H9 (cell line): ENCODE measurements at regions not wholly inside any gene's neighbourhood (a gene's known extent, or its start where the extent isn't known, plus 50 kb on each side); places are given as distances from the start of the nearest gene placed in this dataset.

Source experiments
- DNase-seq: peaks from one replicate; pipeline ENCODE4 v3.0.0-alpha.2; 2017
- H2AFZ ChIP-seq: one replicate; pipeline ENCODE4 v1.6.1; 2013; ENCODE audit warnings: mild to moderate bottlenecking, low read length, control low read depth, moderate library complexity
- H2AK5ac ChIP-seq: 2 replicates; pipeline ENCODE4 v1.6.1; 2013; ENCODE audit warnings: low read length, control low read depth, mixed read lengths; ENCODE audit not compliant: insufficient read length
- H2BK120ac ChIP-seq: one replicate; pipeline ENCODE4 v1.6.1; 2013; ENCODE audit warnings: low read depth, mild to moderate bottlenecking, low read length, control low read depth, inconsistent platforms; ENCODE audit not compliant: poor library complexity, severe bottlenecking
- H2BK12ac ChIP-seq: 2 replicates; pipeline ENCODE4 v1.6.1; 2013; ENCODE audit warnings: low read length, control low read depth, mixed read lengths, low read depth; ENCODE audit not compliant: insufficient read length
- H2BK15ac ChIP-seq: 2 replicates; pipeline ENCODE4 v1.6.1; 2013; ENCODE audit warnings: low read depth, low read length, control low read depth
- H2BK20ac ChIP-seq: one replicate; pipeline ENCODE4 v1.6.1; 2013; ENCODE audit warnings: low read depth, mild to moderate bottlenecking, low read length, control low read depth, inconsistent platforms; ENCODE audit not compliant: poor library complexity, severe bottlenecking
- H2BK5ac ChIP-seq: 2 replicates; pipeline ENCODE4 v1.6.1; 2013; ENCODE audit warnings: low read length, control low read depth, mixed read lengths; ENCODE audit not compliant: insufficient read length
- H3K14ac ChIP-seq: 2 replicates; pipeline ENCODE4 v1.6.1; 2013; ENCODE audit warnings: low read length, control low read depth; ENCODE audit not compliant: insufficient read depth
- H3K18ac ChIP-seq: 2 replicates; pipeline ENCODE4 v1.6.1; 2013; ENCODE audit warnings: low read depth, mild to moderate bottlenecking, mixed read lengths, low read length, control low read depth; ENCODE audit not compliant: insufficient read length
- H3K23ac ChIP-seq: 2 replicates; pipeline ENCODE4 v1.6.1; 2013; ENCODE audit warnings: low read length, control low read depth, mixed read lengths, low read depth; ENCODE audit not compliant: insufficient read length
- H3K23me2 ChIP-seq: 2 replicates; pipeline ENCODE4 v1.6.1; 2013; ENCODE audit warnings: low read depth, mild to moderate bottlenecking, mixed read lengths, low read length, control low read depth; ENCODE audit not compliant: insufficient read length, poor library complexity, severe bottlenecking
- H3K27ac ChIP-seq: 2 replicates; pipeline ENCODE4 v1.5.1; 2013; ENCODE audit warnings: low read length, control low read depth, mixed read lengths, low read depth; ENCODE audit not compliant: insufficient read length
- H3K27me3 ChIP-seq: 2 replicates; pipeline ENCODE4 v1.6.1; 2013; ENCODE audit warnings: low read length, control low read depth, inconsistent platforms; ENCODE audit not compliant: insufficient read depth
- H3K4ac ChIP-seq: 2 replicates; pipeline ENCODE4 v1.6.1; 2013; ENCODE audit warnings: low read depth, mild to moderate bottlenecking, control low read depth, inconsistent platforms, low read length, moderate library complexity
- H3K4me1 ChIP-seq: 2 replicates; pipeline ENCODE4 v1.6.1; 2013; ENCODE audit warnings: low read length, control low read depth, inconsistent platforms; ENCODE audit not compliant: insufficient read depth
- H3K4me2 ChIP-seq: 2 replicates; pipeline ENCODE4 v1.6.1; 2013; ENCODE audit warnings: low read length, control low read depth, mixed read lengths; ENCODE audit not compliant: insufficient read length, insufficient read depth
- H3K56ac ChIP-seq: 2 replicates; pipeline ENCODE4 v1.6.1; 2013; ENCODE audit warnings: low read depth, mild to moderate bottlenecking, mixed read lengths, low read length, control low read depth; ENCODE audit not compliant: insufficient read length
- H3K79me1 ChIP-seq: 2 replicates; pipeline ENCODE4 v1.6.1; 2013; ENCODE audit warnings: low read depth, mild to moderate bottlenecking, moderate library complexity, low read length, control low read depth, inconsistent platforms; ENCODE audit not compliant: insufficient read depth, poor library complexity, severe bottlenecking
- H3K79me2 ChIP-seq: 2 replicates; pipeline ENCODE4 v1.6.1; 2013; ENCODE audit warnings: low read length, control low read depth, inconsistent platforms; ENCODE audit not compliant: insufficient read depth
- H3K9ac ChIP-seq: 2 replicates; pipeline ENCODE4 v1.6.1; 2013; ENCODE audit warnings: low read length, control low read depth, mixed read lengths; ENCODE audit not compliant: insufficient read length; ENCODE audit errors: extremely low read depth
- H3K9me3 ChIP-seq: one replicate; pipeline ENCODE4 v1.6.1; 2013; ENCODE audit warnings: low read depth, low read length, inconsistent platforms; ENCODE audit not compliant: control insufficient read depth
- H3T11ph ChIP-seq: one replicate; pipeline ENCODE4 v1.6.1; 2013; ENCODE audit warnings: mild to moderate bottlenecking, low read length, control low read depth, inconsistent platforms
- H4K20me1 ChIP-seq: one replicate; pipeline ENCODE4 v1.6.1; 2013; ENCODE audit not compliant: control insufficient read depth, insufficient read length, insufficient read depth
- H4K5ac ChIP-seq: 2 replicates; pipeline ENCODE4 v1.6.1; 2013; ENCODE audit warnings: low read depth, mild to moderate bottlenecking, mixed read lengths, low read length, control low read depth; ENCODE audit not compliant: insufficient read length
- H4K8ac ChIP-seq: replicated peaks from 2 replicates; pipeline ENCODE4 v1.6.1; 2013; ENCODE audit warnings: low read length, control low read depth, mixed read lengths, low read depth; ENCODE audit not compliant: insufficient read length
- H4K91ac ChIP-seq: 2 replicates; pipeline ENCODE4 v1.6.1; 2013; ENCODE audit warnings: low read depth, mild to moderate bottlenecking, moderate library complexity, mixed read lengths, low read length, control low read depth; ENCODE audit not compliant: insufficient read length
- H3K27ac Mint-ChIP-seq, 3 experiments: 2 replicates in 2 of 3; 3 replicates in 1 of 3; pipeline ENCODE4 v1.8.0; 2020 to 2021; ENCODE audit warnings: mixed read lengths in 3 of 3, mild to moderate bottlenecking in 1 of 3, moderate library complexity in 1 of 3
- H3K27me3 Mint-ChIP-seq: 2 replicates; pipeline ENCODE4 v1.8.0; 2021; ENCODE audit warnings: low read depth, mild to moderate bottlenecking, moderate library complexity, mixed read lengths
- H3K36me3 Mint-ChIP-seq, 3 experiments: 2 replicates in 2 of 3; 3 replicates in 1 of 3; pipeline ENCODE4 v1.8.0; 2020 to 2021; ENCODE audit warnings: low read depth in 3 of 3, mixed read lengths in 3 of 3; ENCODE audit not compliant: insufficient read depth in 1 of 3
- H3K4me1 Mint-ChIP-seq, 2 experiments: 2 replicates each; pipeline ENCODE4 v1.8.0; 2020; ENCODE audit warnings: mixed read lengths in 2 of 2
- H3K4me3 Mint-ChIP-seq, 2 experiments: 2 replicates in 1 of 2; 3 replicates in 1 of 2; pipeline ENCODE4 v1.8.0; 2020 to 2021; ENCODE audit warnings: mild to moderate bottlenecking in 2 of 2, mixed read lengths in 2 of 2, moderate library complexity in 1 of 2
- H3K9me3 Mint-ChIP-seq, 2 experiments: 2 replicates in 1 of 2; 3 replicates in 1 of 2; pipeline ENCODE4 v1.8.0; 2020; ENCODE audit warnings: mild to moderate bottlenecking in 2 of 2, mixed read lengths in 2 of 2, moderate library complexity in 1 of 2
- WGBS: extraction: QIAGEN DNeasy Blood & Tissue Kit; methylation state at CpG from one replicate; pipeline ENCODE4 v1.1.7; 2013; ENCODE audit warnings: missing lambda C conversion rate, low lambda C conversion rate, mixed read lengths; ENCODE audit not compliant: insufficient read length; ENCODE audit errors: extremely low coverage; 5-methylcytosine and 5-hydroxymethylcytosine counted together
- TF ChIP-seq, protein P1 (sequence below): fragments of 200-600 bp; sonication (generic); conservative IDR thresholded peaks from 3 replicates; pipeline ENCODE4 v1.8.0; 2021; ENCODE audit warnings: antibody characterized with exemption, mild to moderate bottlenecking

- Histone ChIP-seq H2BK15ac (no peak overlapping the region), H2AK5ac (no peak overlapping the region), H3T11ph (no peak overlapping the region), H3K9me3 (no peaks in the 10 kb centered on the region), H4K8ac (no peak overlapping the region), H2AFZ (no peak overlapping the region), H3K23me2 (no peaks in the 10 kb centered on the region), H3K9ac (no peak overlapping the region), H3K27me3 (no peaks in the 10 kb centered on the region), H2BK20ac (no peak overlapping the region), H4K91ac (no peak overlapping the region), H3K4me2 (no peak overlapping the region), H4K20me1 (no peaks in the 10 kb centered on the region), H2BK12ac (no peak overlapping the region), H2BK120ac (no peak overlapping the region), H3K14ac (no peak overlapping the region), H3K79me2 (no peaks in the 10 kb centered on the region), H3K56ac (no peak overlapping the region), H3K23ac (no peak overlapping the region), H2BK5ac (no peak overlapping the region), H3K79me1 (no peaks in the 10 kb centered on the region), H3K4me1 (no peaks in the 10 kb centered on the region), H3K27ac (no peak overlapping the region), H3K4ac (no peak overlapping the region), H4K5ac (no peak overlapping the region), H3K18ac (no peak overlapping the region)
- H3K27me3 Mint-ChIP-seq, result peaks cover 8% of the 10 kb centered on the region
- H3K36me3 Mint-ChIP-seq, result no peaks in the 10 kb centered on the region
- TF ChIP-seq, protein P1, sequence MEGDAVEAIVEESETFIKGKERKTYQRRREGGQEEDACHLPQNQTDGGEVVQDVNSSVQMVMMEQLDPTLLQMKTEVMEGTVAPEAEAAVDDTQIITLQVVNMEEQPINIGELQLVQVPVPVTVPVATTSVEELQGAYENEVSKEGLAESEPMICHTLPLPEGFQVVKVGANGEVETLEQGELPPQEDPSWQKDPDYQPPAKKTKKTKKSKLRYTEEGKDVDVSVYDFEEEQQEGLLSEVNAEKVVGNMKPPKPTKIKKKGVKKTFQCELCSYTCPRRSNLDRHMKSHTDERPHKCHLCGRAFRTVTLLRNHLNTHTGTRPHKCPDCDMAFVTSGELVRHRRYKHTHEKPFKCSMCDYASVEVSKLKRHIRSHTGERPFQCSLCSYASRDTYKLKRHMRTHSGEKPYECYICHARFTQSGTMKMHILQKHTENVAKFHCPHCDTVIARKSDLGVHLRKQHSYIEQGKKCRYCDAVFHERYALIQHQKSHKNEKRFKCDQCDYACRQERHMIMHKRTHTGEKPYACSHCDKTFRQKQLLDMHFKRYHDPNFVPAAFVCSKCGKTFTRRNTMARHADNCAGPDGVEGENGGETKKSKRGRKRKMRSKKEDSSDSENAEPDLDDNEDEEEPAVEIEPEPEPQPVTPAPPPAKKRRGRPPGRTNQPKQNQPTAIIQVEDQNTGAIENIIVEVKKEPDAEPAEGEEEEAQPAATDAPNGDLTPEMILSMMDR, result no peak
- no peak overlapping the region for H3K4me3 Mint-ChIP-seq
- peaks cover 0 to 2% of the 10 kb centered on the region in 2 experiments; a peak in 3 of 5 replicates for H3K9me3 Mint-ChIP-seq
- peaks cover 0 to 1% of the 10 kb centered on the region in 2 experiments; a peak in 1 of 4 replicates for H3K4me1 Mint-ChIP-seq
- no peak overlapping the region for H3K27ac Mint-ChIP-seq
- DNase-seq, result no peak
- WGBS, result no CpG with 5 or more reads among the region's 3 CpGs
Measured at GRCh38 chr2:71843391-71843850, 304.2 kb downstream of the CYP26B1 start.
